DND-41 (cell line): ENCODE measurements at regions not wholly inside any gene's neighbourhood (a gene's known extent, or its start where the extent isn't known, plus 50 kb on each side); places are given as distances from the start of the nearest gene placed in this dataset.
A peak's percentile ranks its signal among the peaks of the same experiment; 100 is the strongest.
"Not testable (repeated sequence)": the region's sequence is repeated elsewhere in the genome, so short reads cannot be mapped to it uniquely, and the experiment has no call there.

ENCODE experiments used
- ATAC-seq: fragments of 200-7000 bp; cut with Tn5 transposase; 3 replicates; pipeline ENCODE4 v1.9.1; 2021; ENCODE audit warnings: low read depth; ENCODE audit not compliant: insufficient read depth
- DNase-seq: peaks from one replicate; pipeline ENCODE4 v3.0.0-alpha.2; 2020
- H2AFZ ChIP-seq: 2 replicates; pipeline ENCODE4 v1.6.0; 2012; ENCODE audit warnings: low read depth, low read length
- H3K27ac ChIP-seq: 2 replicates; pipeline ENCODE4 v1.5.1; 2012; ENCODE audit warnings: low read length, inconsistent platforms
- H3K27me3 ChIP-seq: fragments of 200-600 bp; sonication (generic); 2 replicates; pipeline ENCODE4 v1.6.0; 2012; ENCODE audit warnings: low read length, mild to moderate bottlenecking, inconsistent platforms; ENCODE audit not compliant: insufficient read depth, poor library complexity
- H3K36me3 ChIP-seq: 2 replicates; pipeline ENCODE4 v1.5.1; 2012; ENCODE audit warnings: low read length, inconsistent platforms; ENCODE audit not compliant: insufficient read depth
- H3K4me1 ChIP-seq: 2 replicates; pipeline ENCODE4 v1.5.1; 2012; ENCODE audit warnings: mild to moderate bottlenecking, low read length; ENCODE audit not compliant: insufficient read depth
- H3K4me2 ChIP-seq: 2 replicates; pipeline ENCODE4 v1.6.0; 2012; ENCODE audit warnings: mild to moderate bottlenecking, moderate library complexity, low read length, inconsistent platforms; ENCODE audit not compliant: insufficient read depth
- H3K4me3 ChIP-seq, 2 experiments: fragments of 200-600 bp in 1 of 2; shearing (Covaris generic) in 1 of 2; 2 replicates each; pipeline ENCODE4 v1.5.1; 2012 to 2016; ENCODE audit warnings: inconsistent platforms in 2 of 2, low read length in 2 of 2, mild to moderate bottlenecking in 2 of 2, low read depth in 1 of 2, moderate library complexity in 1 of 2
- H3K79me2 ChIP-seq: 2 replicates; pipeline ENCODE4 v1.6.0; 2012; ENCODE audit warnings: low read length, inconsistent platforms; ENCODE audit not compliant: insufficient read depth
- H3K9ac ChIP-seq: 2 replicates; pipeline ENCODE4 v1.6.0; 2012; ENCODE audit warnings: low read depth, mild to moderate bottlenecking, inconsistent platforms, low read length, moderate library complexity
- H3K9me3 ChIP-seq: 2 replicates; pipeline ENCODE4 v1.5.1; 2012; ENCODE audit warnings: low read length, moderate library complexity, mild to moderate bottlenecking, inconsistent platforms; ENCODE audit not compliant: insufficient read depth, severe bottlenecking
- H4K20me1 ChIP-seq: 2 replicates; pipeline ENCODE4 v1.6.0; 2012; ENCODE audit warnings: low read length; ENCODE audit not compliant: insufficient read depth
- EZH2 ChIP-seq: IDR thresholded peaks from 3 replicates; pipeline ENCODE4 v1.6.1; 2012; ENCODE audit warnings: borderline replicate concordance, low read depth, mild to moderate bottlenecking, moderate library complexity, low read length, inconsistent platforms; ENCODE audit not compliant: severe bottlenecking
- TF ChIP-seq, protein P1 (sequence below): IDR thresholded peaks from 2 replicates; pipeline ENCODE4 v1.5.1; 2012; ENCODE audit warnings: borderline replicate concordance, low read length, moderate library complexity, mild to moderate bottlenecking; ENCODE audit not compliant: poor library complexity, severe bottlenecking; ENCODE audit errors: extremely low read depth

DNA sequence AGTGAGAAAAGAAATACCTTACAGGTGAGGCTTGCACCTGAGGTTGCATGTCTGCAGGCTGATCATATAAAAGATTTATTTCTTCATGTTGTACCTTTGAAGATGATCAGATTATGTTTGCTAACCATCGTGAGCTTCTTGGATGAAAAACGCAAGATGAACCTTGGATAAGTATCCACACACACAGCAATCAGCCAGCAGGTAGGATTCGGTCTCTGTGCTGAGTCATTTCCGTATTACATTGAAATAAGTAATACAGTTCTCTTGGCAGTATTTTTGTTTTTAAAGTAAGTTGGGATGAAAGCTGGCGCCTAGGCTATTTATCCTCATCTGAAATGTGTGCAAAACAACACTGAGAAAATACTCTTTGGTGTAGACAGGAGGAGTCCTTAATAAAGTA, 109.0 kb upstream of the PRKCQ start:
- no peaks in the 10 kb centered on the region for H3K9me3 ChIP-seq
- no peak overlapping the region for H3K4me2 ChIP-seq
- no peak overlapping the region for H3K9ac ChIP-seq
- H3K4me1 ChIP-seq: no peaks in the 10 kb centered on the region
- H3K79me2 ChIP-seq: no peaks in the 10 kb centered on the region
- no peaks in the 10 kb centered on the region for H4K20me1 ChIP-seq
- H3K36me3 ChIP-seq: no peaks in the 10 kb centered on the region
- TF ChIP-seq, protein P1, sequence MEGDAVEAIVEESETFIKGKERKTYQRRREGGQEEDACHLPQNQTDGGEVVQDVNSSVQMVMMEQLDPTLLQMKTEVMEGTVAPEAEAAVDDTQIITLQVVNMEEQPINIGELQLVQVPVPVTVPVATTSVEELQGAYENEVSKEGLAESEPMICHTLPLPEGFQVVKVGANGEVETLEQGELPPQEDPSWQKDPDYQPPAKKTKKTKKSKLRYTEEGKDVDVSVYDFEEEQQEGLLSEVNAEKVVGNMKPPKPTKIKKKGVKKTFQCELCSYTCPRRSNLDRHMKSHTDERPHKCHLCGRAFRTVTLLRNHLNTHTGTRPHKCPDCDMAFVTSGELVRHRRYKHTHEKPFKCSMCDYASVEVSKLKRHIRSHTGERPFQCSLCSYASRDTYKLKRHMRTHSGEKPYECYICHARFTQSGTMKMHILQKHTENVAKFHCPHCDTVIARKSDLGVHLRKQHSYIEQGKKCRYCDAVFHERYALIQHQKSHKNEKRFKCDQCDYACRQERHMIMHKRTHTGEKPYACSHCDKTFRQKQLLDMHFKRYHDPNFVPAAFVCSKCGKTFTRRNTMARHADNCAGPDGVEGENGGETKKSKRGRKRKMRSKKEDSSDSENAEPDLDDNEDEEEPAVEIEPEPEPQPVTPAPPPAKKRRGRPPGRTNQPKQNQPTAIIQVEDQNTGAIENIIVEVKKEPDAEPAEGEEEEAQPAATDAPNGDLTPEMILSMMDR: no peak
- no peak for TF ChIP-seq EZH2
- no peak overlapping the region for H3K4me3 ChIP-seq
- no peak for ATAC-seq
- H3K27ac ChIP-seq: no peak overlapping the region
- no peak for DNase-seq
- H3K27me3 ChIP-seq: no peaks in the 10 kb centered on the region
- no peak overlapping the region for H2AFZ ChIP-seq

DNA sequence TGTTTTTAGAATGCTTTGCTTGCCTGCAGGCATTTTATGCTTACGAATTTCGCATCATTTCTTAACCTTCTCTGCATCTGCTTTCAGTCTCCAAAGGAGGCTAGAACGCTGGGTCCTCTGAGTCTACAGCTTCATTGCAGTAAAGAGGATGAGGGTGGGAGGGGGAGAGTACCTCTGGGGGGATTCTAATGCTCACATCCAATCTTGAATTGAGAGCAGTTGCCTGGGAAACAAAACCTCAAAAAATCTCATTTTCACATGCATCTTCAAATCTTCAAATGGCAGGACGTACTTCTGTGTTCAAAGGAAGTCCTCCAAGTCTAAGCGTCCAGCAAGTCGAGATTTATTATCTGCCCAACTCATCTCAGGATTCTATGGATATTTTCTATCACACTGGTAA, 100.7 kb upstream of the PRKCQ start:
- Histone ChIP-seq H3K27me3 (no peaks in the 10 kb centered on the region), H3K27ac (no peak overlapping the region), H4K20me1 (no peaks in the 10 kb centered on the region), H3K79me2 (no peaks in the 10 kb centered on the region), H3K9ac (no peak overlapping the region), H3K36me3 (no peaks in the 10 kb centered on the region), H3K4me2 (no peak overlapping the region), H3K4me3 (no peak overlapping the region), H2AFZ (no peak overlapping the region), H3K4me1 (peaks cover 3% of the 10 kb centered on the region; the same call in 1 of the 2 replicates), H3K9me3 (no peaks in the 10 kb centered on the region)
- TF ChIP-seq EZH2: no peak
- TF ChIP-seq, protein P1: no peak
- ATAC-seq (no peak), DNase-seq (no peak)

DNA sequence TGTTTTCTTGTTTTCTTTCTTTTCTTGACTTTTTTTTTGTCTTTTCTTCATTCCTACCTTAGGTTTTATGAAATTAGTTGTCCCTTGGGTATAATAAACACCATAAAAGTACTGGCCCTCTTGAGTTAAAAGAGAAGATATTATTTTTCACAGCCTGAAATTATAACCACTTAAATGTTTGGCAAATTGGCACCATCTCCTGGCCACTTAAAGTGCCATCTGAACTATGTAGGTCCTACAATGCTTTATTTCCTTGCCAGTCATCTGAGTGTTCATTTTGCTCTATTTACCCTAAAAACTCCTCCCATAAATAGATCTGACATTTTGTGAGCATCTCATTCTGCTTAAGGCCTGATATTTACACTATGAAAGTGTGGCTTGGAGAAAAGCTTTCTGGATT, 98.9 kb upstream of the PRKCQ start:
- ATAC-seq (no peak), DNase-seq (no peak)
- no peaks in the 10 kb centered on the region for H3K36me3 ChIP-seq
- TF ChIP-seq, protein P1: peak; percentile 19
- no peak for TF ChIP-seq EZH2
- no peaks in the 10 kb centered on the region for H4K20me1 ChIP-seq
- no peak overlapping the region for H3K4me3 ChIP-seq
- H3K27me3 ChIP-seq: no peaks in the 10 kb centered on the region
- H3K27ac ChIP-seq: no peak overlapping the region
- H3K4me2 ChIP-seq: no peak overlapping the region
- peaks cover 3% of the 10 kb centered on the region; the same call in 1 of the 2 replicates for H3K4me1 ChIP-seq
- H3K79me2 ChIP-seq: no peaks in the 10 kb centered on the region
- H2AFZ ChIP-seq: no peak overlapping the region
- H3K9ac ChIP-seq: no peak overlapping the region
- H3K9me3 ChIP-seq: no peaks in the 10 kb centered on the region

DNA sequence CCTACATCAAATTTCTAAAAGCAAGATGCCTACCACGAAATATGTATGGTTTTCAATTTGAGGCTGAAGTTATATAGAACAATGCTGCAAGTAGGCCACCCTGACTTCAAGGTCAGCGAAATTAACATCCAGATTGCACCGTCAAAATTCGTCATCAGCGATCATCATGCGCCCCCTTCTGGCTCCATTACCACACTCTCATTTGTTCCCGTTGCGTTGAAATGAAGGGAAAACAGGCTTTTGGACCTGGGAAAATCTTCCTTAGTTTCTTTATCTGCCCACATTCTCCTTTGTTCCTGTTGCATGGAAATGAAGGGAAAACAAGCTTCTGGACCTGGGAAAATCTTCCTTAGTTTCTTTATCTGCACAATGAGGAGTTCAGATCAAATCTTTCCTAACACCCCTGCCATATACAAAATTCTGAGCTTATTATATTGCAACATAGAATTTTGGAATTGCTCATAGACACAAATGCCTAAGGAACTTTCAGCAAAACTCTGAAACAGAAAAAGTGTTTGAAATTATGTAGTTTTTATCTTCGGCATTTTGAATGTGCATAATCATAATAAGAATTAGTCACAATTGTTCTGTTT, 98.2 kb upstream of the PRKCQ start:
- H4K20me1 ChIP-seq: no peaks in the 10 kb centered on the region
- peaks cover 3% of the 10 kb centered on the region; the same call in 1 of the 2 replicates for H3K4me1 ChIP-seq
- no peak overlapping the region; the same call in 1 of the 2 replicates for H2AFZ ChIP-seq
- no peak overlapping the region for H3K4me2 ChIP-seq
- TF ChIP-seq EZH2: no peak
- TF ChIP-seq, protein P1: peak; percentile 97
- H3K27ac ChIP-seq: no peak overlapping the region
- H3K79me2 ChIP-seq: no peaks in the 10 kb centered on the region
- H3K36me3 ChIP-seq: no peaks in the 10 kb centered on the region
- H3K9me3 ChIP-seq: no peaks in the 10 kb centered on the region
- peak; percentile 86; the same call in 2 of the 3 replicates for ATAC-seq
- H3K9ac ChIP-seq: no peak overlapping the region
- no peaks in the 10 kb centered on the region for H3K27me3 ChIP-seq
- peak; percentile 69 for DNase-seq
- H3K4me3 ChIP-seq: no peak overlapping the region

DNA sequence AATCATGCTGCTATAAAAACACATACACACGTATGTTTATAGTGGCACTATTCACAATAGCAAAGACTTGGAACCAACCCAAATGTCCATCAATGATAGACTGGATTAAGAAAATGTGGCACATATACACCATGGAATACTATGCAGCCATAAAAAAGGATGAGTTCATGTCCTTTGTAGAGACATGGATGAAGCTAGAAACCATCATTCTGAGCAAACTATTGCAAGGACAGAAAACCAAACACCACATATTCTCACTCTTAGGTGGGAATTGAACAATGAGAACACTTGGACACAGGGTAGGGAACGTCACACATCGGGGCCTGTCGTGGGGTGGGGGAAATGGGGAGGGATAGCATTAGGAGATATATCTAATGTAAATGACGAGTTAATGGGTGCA, 97.1 kb upstream of the PRKCQ start:
- not testable (repeated sequence) for H4K20me1 ChIP-seq, DNase-seq, ATAC-seq, H3K4me3 ChIP-seq, H3K9ac ChIP-seq, H3K36me3 ChIP-seq, H3K27ac ChIP-seq, H2AFZ ChIP-seq, H3K4me2 ChIP-seq, H3K4me1 ChIP-seq, H3K27me3 ChIP-seq, H3K79me2 ChIP-seq, H3K9me3 ChIP-seq
